GM12878 (cell line): ENCODE measurements at regions not wholly inside any gene's neighbourhood (a gene's known extent, or its start where the extent isn't known, plus 50 kb on each side); places are given as distances from the start of the nearest gene placed in this dataset.

Experiments used
- ATAC-seq: fragments of 200-7000 bp; cut with Tn5 transposase; 3 replicates; pipeline ENCODE4 v1.9.1; 2020; ENCODE audit warnings: mild to moderate bottlenecking, moderate library complexity
- BruUV-seq: library from RNA; stranded (reverse); fragments of 400-500 nt; replicated peaks from 2 replicates; lab custom pipeline; 2021; lab: Mats Ljungman, UMichigan
- CTCF ChIA-PET: fragments of 300-600 bp; sonication (Branson Sonifier 250); formaldehyde crosslinking; extraction: SDS; loops from one replicate; lab custom pipeline; 2021; ENCODE audit warnings: inconsistent platforms; lab: Yijun Ruan, JAX
- POLR2A ChIA-PET: fragments of 350-600 bp; formaldehyde crosslinking; extraction: SDS; loops from one replicate; lab custom pipeline; 2021; ENCODE audit warnings: inconsistent platforms; lab: Charles Lee
- RAD21 ChIA-PET: fragments of 300-600 bp; sonication (Branson Sonifier 250); formaldehyde crosslinking; loops from one replicate; lab custom pipeline; 2023; ENCODE audit warnings: antibody characterized with exemption; ENCODE audit not compliant: unreplicated experiment; lab: Charles Lee
- SMC1A ChIA-PET: fragments of 300-600 bp; sonication (Branson Sonifier 250); formaldehyde crosslinking; loops from one replicate; lab custom pipeline; 2023; ENCODE audit not compliant: unreplicated experiment, uncharacterized antibody; lab: Charles Lee
- DNase-seq: peaks from one replicate; pipeline ENCODE4 v3.0.0-alpha.2; 2011; ENCODE audit warnings: low read depth, low spot score
- FAIRE-seq: peaks from 3 replicates; lab custom pipeline; 2011; peaks lifted over from hg19 to GRCh38; lab: Jason Lieb, UNC
- H2AFZ ChIP-seq: 2 replicates; pipeline ENCODE4 v1.6.0; 2011; ENCODE audit warnings: low read depth, low read length, control low read depth; ENCODE audit not compliant: control insufficient read depth
- H3K27ac ChIP-seq: 2 replicates; pipeline ENCODE4 v1.5.1; 2011; ENCODE audit warnings: control low read depth; ENCODE audit not compliant: control insufficient read depth, insufficient read depth
- H3K27me3 ChIP-seq, 2 experiments: replicated peaks in 1 of 2; 2 replicates each; pipeline versions ENCODE4 v1.6.0 to v1.6.1; 2011; ENCODE audit warnings: low read length in 1 of 2; ENCODE audit not compliant: control insufficient read depth in 2 of 2, insufficient read depth in 2 of 2
- H3K36me3 ChIP-seq, 2 experiments: 2 replicates each; pipeline ENCODE4 v1.5.1; 2011; ENCODE audit warnings: low read length in 1 of 2; ENCODE audit not compliant: control insufficient read depth in 2 of 2, insufficient read depth in 2 of 2
- H3K4me1 ChIP-seq: 2 replicates; pipeline ENCODE4 v1.6.1; 2011; ENCODE audit warnings: mild to moderate bottlenecking, low read length, moderate library complexity, mixed read lengths; ENCODE audit not compliant: control insufficient read depth, insufficient read depth
- H3K4me2 ChIP-seq: 2 replicates; pipeline ENCODE4 v1.6.0; 2011; ENCODE audit warnings: control low read depth; ENCODE audit not compliant: control insufficient read depth, insufficient read depth
- H3K4me3 ChIP-seq: fragments of 200-600 bp; sonication (generic); 2 replicates; pipeline ENCODE4 v1.5.1; 2016
- H3K79me2 ChIP-seq: 2 replicates; pipeline ENCODE4 v1.6.0; 2011; ENCODE audit warnings: low read length; ENCODE audit not compliant: control insufficient read depth, insufficient read depth
- H3K9ac ChIP-seq: 2 replicates; pipeline ENCODE4 v1.8.0; 2011; ENCODE audit warnings: low read length, control low read depth, mixed read lengths; ENCODE audit not compliant: control insufficient read depth, insufficient read depth
- H3K9me3 ChIP-seq: replicated peaks from 3 replicates; pipeline ENCODE4 v1.5.1; 2011; ENCODE audit warnings: mild to moderate bottlenecking, low read length; ENCODE audit not compliant: control insufficient read depth, insufficient read depth
- H4K20me1 ChIP-seq: 2 replicates; pipeline ENCODE4 v1.6.0; 2011; ENCODE audit not compliant: control insufficient read depth, insufficient read depth
- ATF7 ChIP-seq: fragments of 450-650 bp; IDR thresholded peaks from 2 replicates; pipeline ENCODE4 v1.6.1; 2016; ENCODE audit warnings: low read depth, mild to moderate bottlenecking
- BRCA1 ChIP-seq: IDR thresholded peaks from 2 replicates; pipeline ENCODE4 v1.6.1; 2011; ENCODE audit warnings: low read depth, low read length, improper control_type of control experiment
- JUNB ChIP-seq: IDR thresholded peaks from 2 replicates; pipeline ENCODE4 v1.6.1; 2016; ENCODE audit warnings: antibody characterized with exemption, mild to moderate bottlenecking
- MAX ChIP-seq: IDR thresholded peaks from 2 replicates; pipeline ENCODE4 v1.6.1; 2012; ENCODE audit warnings: low read depth, low read length, improper control_type of control experiment
- MXI1 ChIP-seq: fragments of 150-350 bp; IDR thresholded peaks from 2 replicates; pipeline ENCODE4 v1.6.1; 2011; ENCODE audit warnings: low read depth, mild to moderate bottlenecking, inconsistent platforms, low read length, improper control_type of control experiment
- NFIC ChIP-seq: IDR thresholded peaks from 2 replicates; pipeline ENCODE4 v1.6.1; 2012; ENCODE audit warnings: low read depth, mild to moderate bottlenecking, inconsistent platforms, low read length, moderate library complexity
- PAX8 ChIP-seq: fragments of 450-650 bp; IDR thresholded peaks from 2 replicates; pipeline ENCODE4 v1.6.1; 2017; ENCODE audit warnings: mild to moderate bottlenecking, moderate library complexity
- PBX3 ChIP-seq: IDR thresholded peaks from 2 replicates; pipeline ENCODE4 v1.6.1; 2011; ENCODE audit warnings: mild to moderate bottlenecking, low read depth, low read length, moderate library complexity; ENCODE audit not compliant: insufficient replicate concordance
- ZNF592 ChIP-seq: fragments of 450-650 bp; IDR thresholded peaks from 2 replicates; pipeline ENCODE4 v1.6.1; 2017; ENCODE audit warnings: mild to moderate bottlenecking, moderate library complexity
- WGBS: methylation state at CpG from one replicate; pipeline ENCODE4 v1.1.6; 2016; ENCODE audit warnings: low lambda C conversion rate; ENCODE audit not compliant: insufficient replicate concordance, insufficient coverage; ENCODE audit errors: missing lambda C conversion rate; 5-methylcytosine and 5-hydroxymethylcytosine counted together
- in situ Hi-C: fragments of 300-500 bp; cut with MboI; formaldehyde crosslinking; loops from 9 replicates; pipeline ENCODE4 v1.14.3; 2018; ENCODE audit warnings: mixed read lengths
- intact Hi-C: fragments of 100-400 bp; cut with micrococcal nuclease; formaldehyde crosslinking; loops from one replicate; pipeline ENCODE4 v1.14.2; 2022; ENCODE audit not compliant: unreplicated experiment

GRCh38 chr1:234866007-234866866 is 256.3 kb upstream of the IRF2BP2 start (continued):
- TF ChIP-seq ZNF592 (no peak), PAX8 (no peak), NFIC (no peak), JUNB (0 out of 2 replicates have a peak, but pooled peaks have one; percentile 16)

GRCh38 chr1:234865171-234866006 is 255.4 kb upstream of the IRF2BP2 start:
- ChIA-PET SMC1A (no interaction called here), RAD21 (no interaction called here), CTCF (no interaction called here), POLR2A (interaction anchor here (0.6 to 1.4 kb wide), 2 partner anchors 20 to 73 kb away, joined by 3 to 4 read pairs; no protein-coding TSS in a partner anchor)
- H4K20me1 ChIP-seq: no peaks in the 10 kb centered on the region
- no peaks in the 10 kb centered on the region for H3K79me2 ChIP-seq
- no peak for FAIRE-seq
- H3K4me1 ChIP-seq: peaks cover 8% of the 10 kb centered on the region; the same call in 1 of the 2 replicates
- in situ Hi-C loops: no loop called here
- no peak overlapping the region for H3K4me3 ChIP-seq
- H3K9ac ChIP-seq: no peak overlapping the region
- no peak overlapping the region for H3K4me2 ChIP-seq
- no peak for DNase-seq
- ATAC-seq: no peak
- H2AFZ ChIP-seq: no peak overlapping the region
- H3K27me3 ChIP-seq: no peaks in the 10 kb centered on the region; a peak in 1 of 4 replicates
- H3K36me3 ChIP-seq: no peaks in the 10 kb centered on the region
- TF ChIP-seq ATF7 (no peak), BRCA1 (no peak), PBX3 (no peak), MAX (no peak), MXI1 (no peak)
- H3K9me3 ChIP-seq: peaks cover 4% of the 10 kb centered on the region; the same call in 2 of the 3 replicates
- H3K27ac ChIP-seq: no peak overlapping the region
- intact Hi-C loops: no loop called here
- no TSS peak for BruUV-seq
- 88% methylated on average over 7 of the region's 7 CpGs for WGBS
